ENCODE measurements at regions not wholly inside any gene's neighbourhood (a gene's known extent, or its start where the extent isn't known, plus 50 kb on each side); places are given as distances from the start of the nearest gene placed in this dataset.
"Not testable (repeated sequence)": the region's sequence is repeated elsewhere in the genome, so short reads cannot be mapped to it uniquely, and the experiment has no call there.

DNA sequence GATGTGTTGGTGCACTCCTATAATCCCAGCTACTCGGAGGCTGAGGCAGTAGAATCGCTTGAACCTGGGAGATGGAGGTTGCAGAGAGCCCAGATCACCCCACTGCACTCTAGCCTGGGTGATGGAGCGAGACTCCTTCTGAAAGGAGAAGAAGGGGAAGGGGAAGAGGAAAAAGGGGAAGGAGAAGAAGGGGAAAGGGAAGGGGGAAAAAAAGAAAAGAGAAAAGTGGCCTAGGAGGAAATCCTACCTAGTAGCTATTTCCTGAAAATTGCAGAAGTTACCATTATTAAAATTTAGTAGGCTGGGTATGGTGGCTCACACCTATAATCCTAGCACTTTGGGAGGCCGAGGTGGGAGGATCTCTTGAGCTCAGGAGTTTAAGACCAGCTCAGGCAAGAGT is 67.4 kb downstream of the ARRDC3 start:
- DNase-seq = no peak

DNA sequence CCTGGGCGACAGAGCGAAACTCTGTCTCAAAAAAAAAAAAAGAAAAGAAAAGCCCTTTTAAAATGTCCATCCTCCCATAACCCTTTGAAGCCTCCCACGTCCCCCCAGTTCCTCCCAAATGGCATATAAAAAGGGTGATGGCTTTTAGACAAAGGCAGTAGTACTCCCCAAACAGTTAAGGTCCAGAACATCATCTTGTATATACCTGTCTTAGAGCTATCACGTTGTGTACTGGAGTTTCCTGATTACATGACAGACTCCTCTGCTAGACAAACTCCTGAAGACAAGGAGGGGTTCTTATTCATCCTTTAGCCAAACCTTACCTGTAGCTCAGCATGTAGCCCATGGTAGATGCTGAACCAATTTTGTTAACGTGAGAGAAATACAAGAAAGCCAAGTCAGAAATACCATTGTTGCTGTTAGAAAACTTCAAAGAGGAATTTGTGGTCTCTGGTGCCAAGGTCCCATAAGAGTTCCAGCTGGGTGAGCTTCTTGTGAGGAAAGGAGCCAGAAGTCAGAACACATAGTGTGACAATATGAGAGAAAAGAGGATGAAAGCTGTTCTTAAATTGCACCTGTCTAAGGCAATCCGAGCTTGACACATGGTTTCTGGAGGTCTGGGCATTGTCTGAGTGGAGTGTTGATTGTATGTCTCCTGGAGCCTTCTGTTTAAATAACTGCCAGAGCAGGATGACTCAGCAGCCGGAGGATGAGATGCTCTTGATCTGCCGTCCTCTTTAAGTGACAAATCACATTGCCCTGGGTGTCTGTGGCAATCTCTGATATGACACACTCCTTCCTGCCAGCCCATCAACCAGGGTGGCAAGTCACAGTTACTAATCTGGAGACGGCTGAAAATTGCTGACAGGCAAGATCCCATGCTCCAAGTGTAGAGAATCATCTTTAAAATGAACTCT is 69.1 kb downstream of the ARRDC3 start:
- DNase-seq = peak; percentile 88

DNA sequence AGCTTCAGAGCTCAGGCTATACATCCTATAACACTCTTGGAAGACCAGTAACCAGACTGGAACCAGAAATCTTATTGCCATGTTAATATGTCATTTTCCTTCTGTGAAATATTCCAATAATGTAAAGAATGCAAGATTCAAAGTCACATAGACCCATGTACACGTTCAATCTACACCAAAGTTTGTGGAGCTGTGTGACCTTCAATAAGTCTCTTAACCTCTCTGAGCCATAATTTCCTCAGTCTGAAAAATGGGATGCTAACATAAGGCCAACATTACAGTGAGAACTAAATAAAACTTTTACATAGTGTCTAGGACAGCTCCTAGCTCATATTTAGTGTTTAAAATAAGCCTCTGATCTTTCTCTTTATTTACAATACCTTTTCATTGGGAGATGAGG is 70.4 kb downstream of the ARRDC3 start:
- DNase-seq = peak; percentile 23

DNA sequence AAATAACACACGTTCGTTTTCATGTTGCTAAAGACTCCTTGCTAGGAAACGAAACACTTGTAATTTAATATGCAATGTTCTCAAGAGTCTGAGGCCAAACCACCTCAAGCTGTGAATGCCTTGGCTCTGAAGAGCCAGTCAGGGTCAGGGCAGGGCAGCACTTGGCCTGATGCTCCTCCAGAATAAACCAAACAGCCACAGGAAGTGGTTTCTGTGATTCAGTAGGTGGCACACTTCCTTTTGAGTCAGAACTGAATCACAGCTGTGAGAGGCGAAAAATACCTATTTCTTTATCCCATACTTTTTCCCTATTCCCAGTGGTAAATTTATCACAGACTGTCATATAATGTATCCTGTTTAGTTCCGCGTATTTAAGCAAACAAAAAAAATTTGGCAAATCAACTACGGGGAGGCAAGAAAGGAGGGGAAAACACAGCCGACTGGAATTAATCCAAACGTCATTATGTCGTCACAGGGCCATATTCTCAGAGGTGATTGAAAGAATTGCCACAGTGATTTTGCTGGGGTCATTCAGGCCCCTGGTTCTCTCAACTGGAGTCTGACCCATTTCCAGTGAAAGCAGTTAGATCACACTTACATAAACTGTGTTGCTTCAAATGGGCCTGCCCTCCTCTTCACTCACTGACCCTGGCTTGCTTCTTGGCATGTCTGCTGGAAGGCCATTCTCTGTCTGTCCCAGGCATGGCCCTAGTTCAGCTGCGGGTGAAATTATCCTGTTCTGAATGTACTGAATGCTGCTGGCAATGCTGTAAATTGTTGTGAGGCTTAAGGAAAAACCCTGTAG is 71.2 kb downstream of the ARRDC3 start:
- DNase-seq = peak; percentile 96

DNA sequence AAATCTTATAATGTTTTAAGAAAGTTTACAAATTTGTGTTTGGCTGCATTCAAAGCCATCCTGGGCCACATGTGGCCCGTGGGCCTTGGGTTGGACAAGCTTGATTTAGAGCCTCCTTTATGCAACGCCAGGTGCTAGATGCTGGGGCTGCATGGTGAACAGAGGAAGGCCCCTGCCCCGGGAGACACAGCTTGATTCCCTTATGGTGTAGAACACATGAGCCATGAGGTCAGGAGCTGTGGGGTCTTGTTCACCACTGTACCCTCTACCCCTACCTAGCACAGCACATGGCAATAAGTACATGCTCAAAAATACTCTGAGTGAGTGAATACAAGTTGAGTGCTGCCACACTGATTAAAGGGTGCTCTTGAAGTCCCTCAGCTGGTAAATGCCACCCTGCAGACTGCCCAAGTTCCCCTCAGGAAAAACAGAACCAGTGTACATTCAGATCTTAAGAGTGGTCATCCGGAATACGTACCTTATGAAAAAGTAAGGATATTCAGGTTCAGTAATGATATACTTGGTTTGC is 71.9 kb downstream of the ARRDC3 start:
- no peak for DNase-seq

DNA sequence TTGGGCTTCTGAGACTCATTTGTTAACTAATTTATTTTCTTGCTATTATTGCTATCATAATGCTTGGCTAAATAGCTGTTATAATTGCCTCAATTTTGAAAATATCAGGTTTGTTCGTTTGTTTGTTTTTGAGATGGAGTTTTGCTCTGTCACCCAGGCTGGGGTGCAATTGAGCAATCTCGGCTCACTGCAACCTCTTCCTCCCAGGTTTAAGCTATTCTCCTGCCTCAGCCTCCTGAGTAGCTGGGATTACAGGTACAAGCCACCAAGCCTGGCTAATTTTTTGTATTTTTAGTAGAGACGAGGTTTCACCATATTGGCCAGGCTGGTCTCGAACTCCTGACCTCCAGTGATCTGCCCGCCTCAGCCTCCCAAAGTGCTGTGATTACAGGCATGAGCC is 75.0 kb downstream of the ARRDC3 start:
- DNase-seq = not testable (repeated sequence)

DNA sequence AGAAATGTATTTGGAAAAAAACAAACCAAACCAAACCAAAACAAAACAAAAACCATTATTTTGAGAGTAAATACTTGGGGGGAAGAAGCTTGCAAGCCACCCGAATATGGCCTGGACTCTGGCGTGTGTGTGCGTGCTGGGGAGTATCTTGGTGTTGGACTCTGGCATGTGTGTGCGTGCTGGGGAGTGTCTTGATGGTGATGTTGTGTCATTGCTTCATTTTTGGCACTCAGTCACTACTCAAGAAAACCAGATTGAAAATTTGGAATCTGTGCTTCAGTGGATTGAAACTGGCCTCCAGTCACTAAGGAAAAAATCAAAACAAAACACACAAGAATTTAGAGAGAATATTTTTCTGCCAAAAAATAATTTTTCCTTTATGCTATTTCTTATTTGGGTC is 76.1 kb downstream of the ARRDC3 start:
- peak; percentile 49 for DNase-seq

DNA sequence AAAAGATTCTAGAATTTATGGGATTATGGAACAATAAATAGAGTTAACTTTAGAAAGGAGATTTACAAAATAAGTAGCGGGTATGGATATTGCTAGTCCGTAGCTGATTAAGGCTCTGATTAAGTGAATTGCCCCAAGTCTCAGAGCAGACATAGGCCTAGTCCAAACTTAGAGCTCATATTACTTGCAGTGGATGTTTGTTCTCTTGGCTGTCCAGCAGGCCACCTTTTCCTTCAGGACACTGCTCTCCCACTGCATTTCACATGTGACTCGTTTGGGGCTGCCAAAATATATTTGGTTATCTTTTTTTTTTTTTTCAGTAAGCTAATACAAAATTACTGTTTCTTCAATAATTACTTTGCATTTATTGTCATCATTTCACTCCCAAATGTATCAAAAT is 76.6 kb downstream of the ARRDC3 start:
- DNase-seq = no peak

DNA sequence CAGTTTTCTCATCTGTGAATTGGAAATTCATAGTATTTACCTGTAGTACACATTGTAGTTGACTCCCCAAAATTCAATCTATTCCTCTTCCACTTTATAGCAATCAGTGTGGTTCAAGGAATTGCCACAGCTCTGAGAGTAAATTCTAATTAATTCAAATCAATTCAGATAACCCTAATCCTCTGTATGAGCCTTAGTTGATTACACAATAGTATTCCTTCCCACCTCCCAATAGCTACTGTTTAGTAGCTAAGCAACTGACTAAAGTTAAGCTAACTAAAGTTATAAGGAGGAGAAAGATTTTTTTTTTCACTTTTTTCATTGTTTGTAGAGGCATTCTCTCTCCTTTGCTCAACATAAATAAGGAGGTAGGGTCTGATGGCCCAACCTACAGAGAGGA is 77.5 kb downstream of the ARRDC3 start:
- no peak for DNase-seq

DNA sequence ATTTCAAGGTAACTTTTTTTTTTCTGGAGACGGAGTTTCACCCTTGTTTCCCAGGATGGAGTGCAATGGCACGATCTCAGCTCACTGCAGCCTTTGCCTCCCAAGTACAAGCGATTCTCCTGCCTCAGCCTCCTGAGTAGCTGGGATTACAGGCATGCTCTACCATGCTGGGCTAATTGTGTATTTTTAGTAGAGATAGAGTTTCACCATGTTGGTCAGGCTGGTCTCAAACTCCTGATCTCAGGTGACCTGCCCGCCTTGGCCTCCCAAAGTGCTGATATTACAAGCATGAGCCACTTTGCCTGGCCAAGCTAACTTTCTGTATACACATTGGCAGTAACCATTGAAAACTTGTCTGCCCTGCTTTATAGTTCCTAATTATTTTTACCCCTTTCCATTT is 79.1 kb downstream of the ARRDC3 start:
- not testable (repeated sequence) for DNase-seq

DNA sequence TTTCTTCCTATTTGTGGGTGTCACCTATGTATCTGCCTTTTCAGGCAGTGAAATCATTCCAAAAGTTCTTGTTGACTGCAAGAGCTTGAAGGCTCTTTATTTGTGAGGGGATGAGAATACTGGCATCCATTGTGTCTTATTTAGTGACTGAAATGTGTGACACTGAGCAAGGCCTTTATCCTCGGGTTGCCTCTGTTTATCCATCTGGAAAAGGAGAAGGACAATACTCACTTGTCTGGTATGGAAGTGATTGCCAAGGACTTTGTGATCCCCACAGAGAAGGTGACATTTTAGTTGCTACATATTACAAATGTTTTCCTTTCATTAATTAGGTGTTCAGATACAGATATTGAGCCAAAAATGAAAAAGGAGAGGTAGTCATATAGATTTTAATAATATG is 80.2 kb downstream of the ARRDC3 start:
- no peak for DNase-seq

DNA sequence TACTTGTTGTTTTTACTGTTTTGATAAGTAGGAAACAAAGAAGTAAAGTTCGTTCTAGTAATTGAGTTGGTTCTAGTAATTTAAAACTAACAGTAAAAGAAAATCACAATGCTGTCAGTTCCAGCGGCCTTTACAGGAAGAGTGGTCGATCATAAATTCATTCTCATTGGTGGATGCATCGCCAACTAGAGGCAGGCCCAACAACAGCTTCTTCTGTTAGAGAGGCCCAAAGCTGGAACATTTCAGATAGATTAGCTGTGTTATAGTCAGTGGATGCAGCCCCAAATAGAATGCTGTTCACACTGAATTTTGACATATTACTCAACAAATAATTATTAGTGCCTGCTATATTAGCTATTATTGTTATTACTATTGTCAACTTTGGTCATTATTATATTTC is 80.8 kb downstream of the ARRDC3 start:
- no peak for DNase-seq

DNA sequence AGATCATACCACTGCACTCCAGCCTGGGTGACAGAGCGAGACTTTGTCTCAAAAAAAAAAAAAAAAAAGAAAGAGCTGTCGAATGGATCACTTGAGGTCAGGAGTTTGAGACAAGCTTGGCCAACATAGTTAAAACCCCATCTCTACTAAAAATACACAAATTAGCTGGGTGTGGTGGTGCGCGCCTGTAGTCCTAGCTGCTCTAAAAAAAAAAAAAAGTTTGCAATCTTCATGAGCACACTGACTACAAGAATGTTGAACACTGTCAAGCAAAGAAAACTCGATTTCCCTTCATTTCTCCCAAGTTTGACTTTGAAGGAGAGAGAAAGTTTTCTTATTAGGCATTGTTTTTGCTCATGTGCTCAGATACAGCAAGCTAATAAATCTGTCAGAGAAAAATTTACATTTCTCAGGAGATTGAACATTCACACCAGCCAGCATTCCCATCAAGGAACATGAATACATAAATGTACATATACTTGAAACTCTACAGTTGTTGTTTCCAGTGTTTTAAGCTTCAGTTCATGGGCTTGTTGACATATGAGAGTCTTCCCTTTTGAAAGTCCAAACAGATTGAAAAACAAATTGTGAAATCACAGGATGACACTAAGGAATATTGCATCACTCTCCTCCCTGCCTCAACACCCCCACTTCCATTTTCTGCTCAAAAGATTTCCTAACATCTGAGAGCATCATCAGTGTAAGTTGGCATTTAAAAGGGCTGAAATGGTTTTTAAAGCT is 81.8 kb downstream of the ARRDC3 start:
- peak; percentile 41 for DNase-seq

DNA sequence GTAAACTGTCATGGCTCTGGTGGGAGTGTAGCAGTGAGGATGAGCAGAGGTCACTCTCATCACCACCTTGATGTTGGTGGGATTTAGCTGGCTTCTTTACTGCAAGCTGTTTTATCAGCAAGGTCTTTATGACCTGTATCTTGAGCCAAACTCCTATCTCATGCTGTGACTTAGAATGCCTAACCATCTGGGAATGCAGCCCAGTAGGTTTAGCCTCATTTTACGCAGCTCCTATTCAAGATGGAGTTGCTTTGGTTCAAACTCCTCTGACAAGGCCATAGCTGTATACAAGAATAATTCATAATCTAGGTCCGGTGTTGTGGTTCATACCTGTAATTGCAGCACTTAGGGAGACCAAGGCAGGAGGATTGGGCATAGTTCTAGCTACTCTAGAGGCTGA is 85.1 kb downstream of the ARRDC3 start:
- no peak for DNase-seq

DNA sequence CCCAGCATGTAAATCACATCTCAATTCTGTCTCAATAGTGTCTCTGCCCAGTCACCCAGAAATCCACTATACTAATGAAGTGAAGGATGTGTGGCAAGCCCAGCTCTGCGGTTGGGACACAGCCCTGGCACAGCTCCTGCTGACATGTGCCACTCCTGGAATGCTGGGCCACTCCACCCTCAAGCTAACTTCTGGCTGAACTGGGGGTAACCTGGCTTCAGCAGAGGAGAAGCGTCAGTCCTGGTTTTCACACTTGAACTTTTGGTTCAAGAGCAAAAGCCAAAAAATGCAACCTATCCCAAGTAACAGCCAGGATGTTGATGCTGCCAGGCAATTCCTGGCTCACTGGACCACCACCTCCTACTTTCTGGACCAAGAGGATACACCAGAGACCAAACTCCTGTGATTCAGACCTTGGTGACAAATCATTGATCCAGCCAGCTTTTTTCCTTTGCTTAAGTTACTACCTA is 86.4 kb downstream of the ARRDC3 start:
- no peak for DNase-seq

DNA sequence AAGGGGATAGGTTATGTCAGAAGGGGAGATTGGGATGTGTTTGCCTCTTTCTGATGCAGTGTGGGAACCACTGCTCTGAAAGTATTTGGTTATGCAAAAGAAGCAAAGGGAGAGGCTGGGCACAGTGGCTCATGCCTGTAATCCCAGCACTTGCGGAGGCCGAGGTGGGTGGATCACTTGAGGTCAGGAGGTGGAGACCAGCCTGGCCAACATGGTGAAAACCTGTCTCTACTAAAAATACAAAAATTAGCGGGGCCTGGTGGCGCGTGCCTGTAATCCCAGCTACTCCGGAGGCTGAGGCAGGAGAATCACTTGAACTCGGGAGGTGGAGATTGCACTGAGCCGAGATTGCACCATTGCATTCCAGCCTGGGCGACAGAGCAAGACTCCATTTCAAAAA is 87.0 kb downstream of the ARRDC3 start:
- DNase-seq = not testable (repeated sequence)

DNA sequence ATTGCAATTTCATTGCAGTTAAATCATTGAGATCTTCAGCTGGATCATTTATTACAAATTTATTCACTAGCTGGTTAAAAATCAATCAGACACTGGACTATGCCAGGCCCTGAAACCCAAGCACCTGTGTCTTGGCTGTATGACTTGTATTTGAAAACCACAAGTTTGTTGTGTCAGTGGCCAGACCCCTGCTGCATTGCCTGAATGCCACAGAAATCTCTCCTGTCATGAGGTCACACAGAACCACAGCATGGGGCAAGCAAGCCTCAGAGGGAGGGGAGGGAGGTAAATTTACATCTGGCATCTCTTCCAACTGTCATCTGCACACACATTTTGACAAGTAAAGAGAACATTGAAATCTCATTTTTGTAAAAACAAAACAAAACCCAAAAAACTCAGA is 90.0 kb downstream of the ARRDC3 start:
- DNase-seq = peak; percentile 35

DNA sequence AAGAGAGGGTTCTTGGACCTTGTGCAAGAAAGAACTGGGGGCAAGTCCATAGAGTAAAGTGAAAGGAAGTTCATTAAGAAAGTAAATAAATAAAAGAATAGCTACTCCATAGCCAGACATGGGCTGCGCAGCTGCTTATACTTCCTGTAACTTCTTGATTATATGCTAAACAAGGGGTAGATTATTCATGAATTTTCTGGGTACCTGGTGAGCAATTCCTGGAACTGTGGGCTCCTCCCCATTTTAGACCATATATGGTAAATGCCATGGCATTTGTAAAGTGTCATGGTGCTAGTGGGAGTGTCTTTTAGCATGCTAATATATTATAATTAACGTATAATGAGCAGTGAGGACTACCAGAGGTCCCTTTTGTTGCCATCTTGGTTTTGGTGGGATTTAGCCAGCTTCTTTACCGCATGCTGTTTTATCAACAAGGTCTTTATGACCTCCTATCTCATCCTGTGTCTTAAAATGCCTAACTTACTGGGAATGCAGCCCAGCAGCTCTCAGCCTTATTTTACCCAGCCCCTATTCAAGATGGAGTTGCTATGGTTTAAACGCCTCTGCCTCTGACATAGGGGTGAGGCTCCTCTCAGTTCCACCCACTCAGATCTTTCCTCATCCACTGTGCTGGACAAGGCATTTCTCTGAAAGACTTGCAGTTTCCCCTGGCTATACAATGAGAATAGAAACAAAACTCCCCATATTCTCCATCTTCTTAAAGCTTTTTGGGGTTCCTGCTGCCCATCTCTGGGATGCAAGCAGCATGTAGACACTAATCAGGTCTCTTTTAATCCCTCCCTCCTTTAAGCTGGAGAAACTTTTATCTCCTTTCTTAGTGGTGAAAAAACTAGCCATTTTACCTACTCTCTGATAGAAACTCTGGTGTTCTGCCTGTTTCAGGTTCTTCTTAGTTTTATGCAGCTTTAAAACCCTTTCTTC is 91.2 kb downstream of the ARRDC3 start:
- no peak for DNase-seq

DNA sequence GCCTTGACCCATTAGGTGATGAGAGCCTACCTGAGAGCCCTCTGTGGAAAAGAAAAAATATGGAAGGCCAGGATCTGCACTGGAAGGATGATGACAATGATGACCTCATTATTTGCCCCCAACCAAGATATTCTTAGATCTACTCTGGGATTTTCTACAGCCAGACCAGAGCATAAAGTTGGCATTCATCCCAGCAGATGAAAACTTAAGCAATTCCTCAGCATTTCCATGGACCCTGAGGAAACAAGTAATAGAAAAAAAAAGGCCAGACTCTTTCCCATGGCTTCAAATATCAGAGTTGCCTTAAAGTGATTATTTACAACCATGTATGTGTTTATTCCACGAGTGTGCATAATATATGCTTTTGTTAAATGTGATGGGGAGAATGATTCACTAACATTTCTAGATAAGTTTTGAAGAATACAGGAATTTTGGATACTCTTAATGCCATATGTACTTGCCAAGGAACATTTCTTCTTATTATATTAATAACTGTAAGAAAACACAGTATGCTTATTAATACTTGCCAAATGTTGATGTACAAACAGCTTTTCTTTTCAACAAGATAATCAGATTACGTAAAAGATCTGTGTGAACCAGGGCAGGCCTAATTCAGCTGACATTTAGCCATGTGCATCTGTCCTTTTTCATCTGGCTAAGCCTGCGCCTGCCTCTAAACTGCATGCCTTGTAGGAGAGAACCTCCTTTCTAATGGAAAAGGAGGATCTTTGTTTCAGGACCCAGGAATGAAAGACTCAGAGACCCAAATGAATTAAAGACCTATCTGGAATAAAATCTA is 94.8 kb downstream of the ARRDC3 start:
- peak; percentile 71 for DNase-seq

DNA sequence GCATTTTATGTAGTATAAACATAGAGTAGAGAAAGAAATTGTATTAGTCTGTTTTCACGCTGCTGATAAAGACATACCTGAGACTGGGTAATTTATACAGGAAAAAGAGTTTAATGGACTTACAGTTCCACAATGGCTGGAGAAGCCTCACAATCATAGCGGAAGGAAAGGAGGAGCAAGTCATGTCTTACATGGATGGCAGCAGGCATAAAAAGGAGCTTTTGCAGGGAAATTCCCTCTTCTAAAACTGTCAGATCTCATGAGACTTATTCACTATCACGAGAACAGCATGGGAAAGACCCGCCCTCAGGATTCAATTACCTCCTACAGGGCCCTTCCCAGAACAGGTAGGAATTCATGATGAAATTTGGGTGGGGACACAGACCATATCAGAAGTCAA is 98.1 kb downstream of the ARRDC3 start:
- not testable (repeated sequence) for DNase-seq

DNA sequence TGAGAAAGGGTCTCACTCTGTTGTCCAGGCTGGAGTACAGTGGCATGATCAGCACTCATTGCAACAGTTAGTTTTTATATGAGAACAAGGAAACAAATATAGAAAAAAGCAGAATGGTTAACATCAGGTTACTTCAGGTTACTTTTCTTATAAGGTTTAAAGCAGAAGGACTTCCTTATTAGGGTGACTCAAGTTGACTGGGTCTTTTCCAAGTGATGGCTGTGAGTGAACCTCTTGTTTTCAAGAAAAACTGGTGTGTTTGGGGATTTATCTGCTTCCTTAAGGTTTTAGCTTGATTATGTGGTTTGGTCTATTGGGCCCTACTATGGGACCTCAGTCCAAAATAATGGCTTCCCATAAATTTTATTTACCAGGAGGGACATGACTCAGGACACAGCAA is 99.2 kb downstream of the ARRDC3 start:
- DNase-seq = peak; percentile 76

Data from fibroblast of skin of abdomen (primary cell).